Ectodermal cell (in vitro differentiated cells): ENCODE measurements at regions not wholly inside any gene's neighbourhood (a gene's known extent, or its start where the extent isn't known, plus 50 kb on each side); places are given as distances from the start of the nearest gene placed in this dataset.

Source experiments
- H3K27ac ChIP-seq: 2 replicates; pipeline ENCODE4 v1.7.0; 2013; ENCODE audit warnings: mild to moderate bottlenecking, low read depth, low read length; ENCODE audit not compliant: insufficient read depth, poor library complexity, severe bottlenecking
- H3K27me3 ChIP-seq: 2 replicates; pipeline ENCODE4 v1.7.0; 2013; ENCODE audit warnings: mild to moderate bottlenecking, low read length; ENCODE audit not compliant: insufficient read depth, control insufficient read depth, poor library complexity, severe bottlenecking
- H3K36me3 ChIP-seq: one replicate; pipeline ENCODE4 v1.7.0; 2013; ENCODE audit warnings: low read length; ENCODE audit not compliant: control insufficient read depth, insufficient read depth
- H3K4me1 ChIP-seq: one replicate; pipeline ENCODE4 v1.7.0; 2013; ENCODE audit warnings: low read length; ENCODE audit not compliant: control insufficient read depth, insufficient read depth
- H3K4me3 ChIP-seq: 2 replicates; pipeline ENCODE4 v1.7.0; 2013; ENCODE audit warnings: low read depth, low read length, control low read depth; ENCODE audit not compliant: insufficient read depth
- H3K9me3 ChIP-seq: 2 replicates; pipeline ENCODE4 v1.7.0; 2013; ENCODE audit warnings: mild to moderate bottlenecking, low read length, moderate library complexity; ENCODE audit not compliant: control insufficient read depth
- WGBS, 2 experiments: methylation state at CpG; one replicate each; pipeline ENCODE4 v1.1.7; 2013; ENCODE audit warnings: missing lambda C conversion rate in 2 of 2; 5-methylcytosine and 5-hydroxymethylcytosine counted together

DNA sequence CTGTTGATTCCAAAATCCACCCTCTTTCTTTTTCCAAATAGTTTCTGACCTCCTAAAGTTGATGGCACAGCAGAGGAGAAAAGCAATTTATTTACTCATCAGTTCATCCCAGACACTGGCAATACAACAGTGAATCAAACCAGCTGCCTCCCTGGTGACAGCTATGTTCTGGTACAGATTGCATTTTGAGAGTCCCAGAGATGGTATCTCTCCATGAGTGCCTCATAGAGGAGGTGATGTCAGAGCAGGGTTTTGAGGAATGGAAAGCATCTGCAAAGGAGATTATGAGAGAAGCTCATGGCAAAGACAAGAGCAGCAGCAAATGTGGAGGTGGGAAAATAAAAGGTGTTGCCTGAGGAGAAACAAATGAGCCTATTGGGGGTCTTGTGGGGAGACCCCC, 377.2 kb downstream of the MN1 start:
- peaks cover 5% of the 10 kb centered on the region for H3K4me1 ChIP-seq
- no peaks in the 10 kb centered on the region for H3K36me3 ChIP-seq
- H3K4me3 ChIP-seq, result no peak overlapping the region
- H3K27ac ChIP-seq, result no peak overlapping the region
- no peaks in the 10 kb centered on the region for H3K9me3 ChIP-seq
- no peaks in the 10 kb centered on the region for H3K27me3 ChIP-seq

DNA sequence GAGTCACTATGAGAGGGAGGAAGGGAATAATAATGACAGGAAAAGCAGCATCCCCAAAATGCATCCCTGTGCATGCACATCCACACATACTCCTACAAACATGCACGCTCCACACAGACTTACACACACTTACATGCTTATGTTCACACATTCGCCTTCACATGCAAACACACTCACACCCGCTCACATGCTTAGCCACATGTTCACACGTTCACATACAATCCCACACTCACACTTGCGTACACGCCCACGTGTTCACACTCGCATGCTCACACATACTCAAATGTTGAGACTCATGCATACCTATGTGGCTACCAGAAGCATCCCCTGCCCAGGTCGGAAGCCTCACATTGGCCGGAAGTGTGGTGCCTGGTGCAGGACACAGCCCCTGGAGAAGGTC, 372.1 kb downstream of the MN1 start:
- WGBS, 2 experiments, result 96% methylated on average over 10 of the region's 10 CpGs
- H3K27ac ChIP-seq, result no peak overlapping the region
- no peaks in the 10 kb centered on the region for H3K27me3 ChIP-seq
- no peaks in the 10 kb centered on the region for H3K36me3 ChIP-seq
- H3K4me3 ChIP-seq, result no peak overlapping the region
- H3K9me3 ChIP-seq, result no peaks in the 10 kb centered on the region
- H3K4me1 ChIP-seq, result peaks cover 15% of the 10 kb centered on the region

DNA sequence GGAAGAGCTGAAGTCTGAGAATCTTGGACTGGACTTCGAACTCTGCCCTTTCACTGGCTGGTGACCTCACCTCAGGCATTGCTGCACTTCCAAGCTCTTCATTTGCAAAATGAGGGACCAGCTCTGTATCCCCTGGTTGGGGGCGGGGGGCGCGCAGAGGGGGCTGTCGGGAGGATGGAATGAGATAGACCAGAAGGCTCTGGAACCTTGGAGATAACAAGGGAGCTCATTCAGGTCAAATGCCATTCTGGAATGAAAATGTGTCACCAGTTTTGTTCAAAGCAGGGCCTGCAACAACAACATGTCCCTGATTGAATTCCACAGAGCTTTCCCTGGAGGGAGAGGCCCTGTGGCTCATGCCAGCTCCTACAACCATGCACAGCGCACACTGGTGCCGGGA, 370.5 kb downstream of the MN1 start:
- peaks cover 27% of the 10 kb centered on the region for H3K4me1 ChIP-seq
- no peaks in the 10 kb centered on the region for H3K36me3 ChIP-seq
- H3K27ac ChIP-seq, result no peak overlapping the region
- H3K27me3 ChIP-seq, result no peaks in the 10 kb centered on the region
- no peaks in the 10 kb centered on the region for H3K9me3 ChIP-seq
- WGBS, 2 experiments, result 72 to 74% methylated on average over 7 of the region's 7 CpGs
- H3K4me3 ChIP-seq, result no peak overlapping the region

DNA sequence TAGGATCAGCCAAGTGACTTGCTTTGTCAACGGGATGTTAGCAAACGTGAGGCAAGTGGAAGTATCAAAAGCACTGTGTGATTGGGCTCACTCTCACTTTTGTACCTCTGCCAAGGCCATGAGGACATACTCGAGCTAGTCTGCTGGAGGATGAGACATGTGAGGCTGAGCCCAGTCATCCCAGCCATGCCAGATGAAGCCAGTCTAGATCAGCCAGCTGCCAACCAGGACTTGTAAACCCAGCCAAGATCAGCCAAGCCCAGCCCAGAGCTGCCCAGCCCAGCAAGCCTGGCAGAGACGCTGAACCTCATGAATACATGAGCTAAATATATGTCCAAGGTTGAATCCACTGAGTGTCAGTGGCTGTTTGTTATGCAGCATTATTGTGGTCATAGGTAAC, 369.7 kb downstream of the MN1 start:
- H3K36me3 ChIP-seq, result no peaks in the 10 kb centered on the region
- H3K4me1 ChIP-seq, result peaks cover 35% of the 10 kb centered on the region
- H3K4me3 ChIP-seq, result no peak overlapping the region
- H3K27ac ChIP-seq, result no peak overlapping the region
- H3K27me3 ChIP-seq, result no peaks in the 10 kb centered on the region
- 94 to 95% methylated on average over 4 of the region's 4 CpGs for WGBS, 2 experiments
- H3K9me3 ChIP-seq, result no peaks in the 10 kb centered on the region

DNA sequence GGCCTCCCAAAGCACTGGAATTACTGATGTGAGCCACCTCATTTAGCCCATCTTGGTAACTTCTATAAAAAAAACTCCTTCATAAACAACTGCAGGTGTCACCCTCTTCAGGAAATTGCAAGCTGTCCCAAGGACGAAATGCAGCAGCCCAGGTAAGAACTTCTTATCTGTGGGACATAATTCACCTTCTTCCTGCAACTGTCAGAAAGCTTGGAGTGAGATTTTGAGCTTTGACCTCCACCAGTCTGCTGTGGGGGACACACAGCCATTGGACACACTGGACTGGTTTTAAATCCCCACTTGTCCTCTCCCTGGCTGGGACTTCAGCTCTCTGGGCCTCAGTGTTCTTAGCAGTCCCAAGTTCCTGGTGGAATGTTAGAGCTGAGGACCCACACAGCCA, 368.5 kb downstream of the MN1 start:
- H3K9me3 ChIP-seq, result no peaks in the 10 kb centered on the region
- H3K4me3 ChIP-seq, result no peak overlapping the region
- no peaks in the 10 kb centered on the region for H3K36me3 ChIP-seq
- no peak overlapping the region for H3K27ac ChIP-seq
- H3K27me3 ChIP-seq, result no peaks in the 10 kb centered on the region
- peaks cover 35% of the 10 kb centered on the region for H3K4me1 ChIP-seq
- 96 to 98% methylated on average over 1 of the region's 1 CpG for WGBS, 2 experiments

DNA sequence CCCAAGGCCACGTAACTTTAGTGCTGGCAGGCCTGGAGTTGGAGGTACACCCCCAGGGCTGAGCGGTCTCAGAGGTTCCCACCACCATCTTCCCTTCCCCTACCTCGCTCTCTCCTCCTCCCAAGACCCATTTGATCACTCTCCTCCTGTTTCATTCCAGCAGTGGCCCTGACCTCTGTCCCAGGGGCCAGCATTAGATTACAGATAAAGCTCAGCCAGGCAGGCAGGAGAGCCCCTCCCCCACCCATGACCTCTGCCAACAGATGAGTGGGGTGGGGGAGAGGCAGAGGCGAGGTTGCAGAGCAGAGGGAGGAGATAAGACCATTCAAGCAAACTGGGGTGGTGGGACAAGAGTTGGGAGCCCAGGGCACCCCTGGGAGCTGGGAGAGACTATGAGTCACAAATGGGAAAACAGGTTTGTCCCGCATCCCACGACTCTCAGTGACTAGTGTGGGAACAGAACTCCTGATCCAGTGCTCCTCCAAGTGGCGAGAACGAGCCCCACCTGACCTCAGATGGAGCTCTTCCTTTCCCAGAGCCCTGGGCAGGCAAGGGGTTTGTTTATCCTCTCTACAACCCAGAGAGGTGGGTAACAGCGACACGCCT, 367.9 kb downstream of the MN1 start:
- Histone ChIP-seq H3K9me3 (no peaks in the 10 kb centered on the region), H3K27me3 (no peaks in the 10 kb centered on the region), H3K4me1 (peaks cover 37% of the 10 kb centered on the region), H3K36me3 (no peaks in the 10 kb centered on the region), H3K27ac (no peak overlapping the region), H3K4me3 (no peak overlapping the region)
- 85 to 87% methylated on average over 10 of the region's 10 CpGs for WGBS, 2 experiments

DNA sequence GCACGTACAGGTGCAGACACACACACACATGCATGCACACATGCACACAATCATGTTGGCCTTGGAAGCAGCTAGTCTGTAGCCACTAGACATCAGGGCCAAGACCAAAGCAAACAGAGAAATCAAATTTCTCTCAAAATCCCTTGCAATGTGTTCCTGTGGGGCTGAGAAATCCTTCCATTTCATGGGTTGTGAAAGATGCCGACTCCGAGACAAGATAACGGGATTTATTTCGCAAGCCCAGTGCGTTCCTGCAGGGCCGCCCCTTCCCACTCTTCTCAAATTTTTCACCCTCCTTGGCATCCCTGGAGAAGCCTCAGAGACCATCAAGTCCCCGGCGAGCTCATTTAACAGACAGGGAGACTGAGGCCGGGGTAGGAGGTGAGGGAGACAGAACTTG, 366.7 kb downstream of the MN1 start:
- WGBS, 2 experiments, result 89 to 92% methylated on average over 10 of the region's 10 CpGs
- no peaks in the 10 kb centered on the region for H3K9me3 ChIP-seq
- peaks cover 43% of the 10 kb centered on the region for H3K4me1 ChIP-seq
- no peaks in the 10 kb centered on the region for H3K27me3 ChIP-seq
- no peak overlapping the region for H3K27ac ChIP-seq
- H3K4me3 ChIP-seq, result no peak overlapping the region
- no peaks in the 10 kb centered on the region for H3K36me3 ChIP-seq

DNA sequence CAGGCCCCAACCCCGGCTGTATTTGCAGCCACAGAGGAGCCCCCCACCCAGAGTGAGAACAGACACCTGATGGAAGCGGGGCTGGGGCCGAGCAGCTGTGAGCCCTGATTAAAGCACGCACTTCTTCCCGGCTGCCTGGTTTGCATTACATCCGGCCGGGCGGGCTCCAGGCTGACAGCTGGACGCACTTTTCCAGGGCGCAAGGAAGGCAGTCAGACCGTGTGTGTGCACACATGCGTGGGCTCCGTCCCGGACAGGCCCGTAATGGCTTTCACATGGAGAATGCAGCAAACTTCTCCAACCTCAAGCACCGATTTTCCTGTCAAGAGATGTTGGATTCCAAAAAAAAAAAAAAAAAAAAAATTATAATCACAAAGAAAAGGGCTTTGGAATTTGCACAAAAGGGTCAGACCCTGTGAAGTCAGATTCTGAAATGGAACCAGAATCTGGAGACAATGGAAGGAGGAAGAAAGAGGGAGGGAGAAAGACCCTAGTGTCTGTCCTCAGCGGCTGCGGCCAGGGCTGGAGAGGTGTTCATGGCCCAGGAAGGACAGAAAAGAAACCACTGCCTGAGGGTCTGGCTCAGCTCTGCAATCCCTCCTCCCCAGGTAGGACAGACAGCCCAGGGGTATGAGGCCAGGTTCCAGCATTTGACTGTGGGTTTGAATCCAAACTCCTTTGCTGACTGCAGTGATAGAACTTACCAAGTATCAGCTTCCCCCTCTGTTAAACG, 365.5 kb downstream of the MN1 start:
- 40 to 47% methylated on average over 18 to 19 of the region's 19 CpGs for WGBS, 2 experiments
- Histone ChIP-seq H3K27me3 (no peaks in the 10 kb centered on the region), H3K36me3 (no peaks in the 10 kb centered on the region), H3K27ac (peak overlapping the region; percentile 44), H3K4me1 (peaks cover 42% of the 10 kb centered on the region), H3K9me3 (no peaks in the 10 kb centered on the region), H3K4me3 (no peak overlapping the region)

DNA sequence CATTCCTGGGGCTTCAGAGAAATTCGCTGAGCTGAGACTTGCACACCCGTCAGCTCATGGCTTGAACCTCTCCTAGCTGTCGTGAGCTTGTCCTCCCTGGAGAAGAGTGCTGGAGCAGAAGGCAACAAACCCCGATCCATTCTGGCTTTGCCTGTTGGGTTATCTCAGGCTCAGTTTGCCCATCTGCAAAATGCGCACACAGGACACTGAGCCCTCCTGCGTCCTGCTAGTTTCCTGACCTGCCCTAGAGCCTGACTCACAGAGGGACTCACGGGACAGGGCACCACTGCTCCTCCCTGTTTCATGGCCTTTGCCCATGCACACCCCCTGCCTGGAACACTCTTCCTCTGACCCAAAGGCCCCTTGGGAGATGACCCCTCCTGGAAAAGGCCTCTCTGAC, 365.0 kb downstream of the MN1 start:
- 87 to 88% methylated on average over 7 of the region's 7 CpGs for WGBS, 2 experiments
- Histone ChIP-seq H3K4me1 (peaks cover 43% of the 10 kb centered on the region), H3K27ac (no peak overlapping the region), H3K36me3 (no peaks in the 10 kb centered on the region), H3K9me3 (no peaks in the 10 kb centered on the region), H3K27me3 (no peaks in the 10 kb centered on the region), H3K4me3 (no peak overlapping the region)

DNA sequence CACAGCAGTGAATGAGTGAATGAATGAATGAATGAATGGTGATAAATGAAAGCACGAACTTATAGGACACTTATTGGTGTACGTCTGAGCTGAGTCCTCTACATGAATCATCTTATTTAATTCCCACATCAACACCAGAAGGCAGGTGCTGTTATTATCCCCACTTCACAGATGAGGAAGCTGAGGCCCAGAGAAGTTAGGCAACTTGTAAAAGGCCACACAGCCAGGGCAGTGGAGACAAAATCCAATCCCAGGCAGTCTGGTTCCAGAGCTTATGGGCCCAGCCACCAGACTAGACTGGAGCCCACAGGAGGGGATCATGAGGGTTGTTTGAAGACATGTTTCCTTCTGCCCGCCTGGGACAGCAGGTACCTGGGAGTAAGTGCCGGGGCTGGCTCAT, 364.0 kb downstream of the MN1 start:
- WGBS, 2 experiments, result 77 to 80% methylated on average over 4 of the region's 4 CpGs

More for the DNA sequence above, 364.0 kb downstream of the MN1 start:
- no peak overlapping the region for H3K4me3 ChIP-seq
- H3K36me3 ChIP-seq, result no peaks in the 10 kb centered on the region
- peaks cover 53% of the 10 kb centered on the region for H3K4me1 ChIP-seq
- H3K27ac ChIP-seq, result peak overlapping the region; percentile 22
- no peaks in the 10 kb centered on the region for H3K9me3 ChIP-seq
- H3K27me3 ChIP-seq, result no peaks in the 10 kb centered on the region
